ENCODE measurements at regions not wholly inside any gene's neighbourhood (a gene's known extent, or its start where the extent isn't known, plus 50 kb on each side); places are given as distances from the start of the nearest gene placed in this dataset.

DNA sequence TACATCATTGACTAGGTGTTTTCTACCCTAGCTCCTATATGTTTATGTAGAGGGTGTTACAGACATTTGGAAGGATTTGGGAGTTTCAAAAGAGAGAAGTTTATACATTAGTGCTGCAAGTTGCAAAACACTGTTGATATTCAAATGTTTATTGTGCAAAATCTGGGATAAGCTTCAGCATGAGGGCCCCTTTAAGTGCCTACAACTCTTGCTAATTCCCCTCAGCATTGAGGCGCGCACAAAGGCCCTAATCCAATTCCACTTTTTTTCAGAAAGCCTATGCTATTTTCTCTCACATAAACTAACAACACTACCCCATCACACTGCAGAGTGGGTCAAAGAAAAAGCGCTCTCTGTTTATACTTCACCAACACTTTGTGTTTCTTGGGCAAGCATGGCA lies 208.0 kb downstream of the NR2F2 start:
- no peak for DNase-seq (ENCODE audit: extremely low spot score)
- TF ChIP-seq ELF4 (IDR thresholded peaks at IDR 0.05) (no peak), LEF1 (IDR thresholded peaks at IDR 0.05; ENCODE audit: borderline replicate concordance) (no peak), SUZ12 (IDR thresholded peaks at IDR 0.05) (no peak), ZNF384 (IDR thresholded peaks at IDR 0.05) (no peak), FOXA1 (IDR thresholded peaks at IDR 0.05) (no peak), HDGF (IDR thresholded peaks at IDR 0.05; ENCODE audit: borderline replicate concordance) (no peak), FOXK2 (IDR thresholded peaks at IDR 0.05) (no peak), ARNT (IDR thresholded peaks at IDR 0.05) (no peak), NFRKB (IDR thresholded peaks at IDR 0.05) (no peak), FOXM1 (IDR thresholded peaks at IDR 0.05; ENCODE audit: borderline replicate concordance) (no peak), CTBP1 (IDR thresholded peaks at IDR 0.05; ENCODE audit: borderline replicate concordance) (no peak), L3MBTL2 (conservative IDR thresholded peaks at IDR 0.05) (no peak)
- POLR2A ChIA-PET: no interaction called here
- CTCF ChIA-PET: interaction anchor here (0.8 kb wide), 1 partner anchor 13 kb away, joined by 3 read pairs; no protein-coding TSS in a partner anchor

DNA sequence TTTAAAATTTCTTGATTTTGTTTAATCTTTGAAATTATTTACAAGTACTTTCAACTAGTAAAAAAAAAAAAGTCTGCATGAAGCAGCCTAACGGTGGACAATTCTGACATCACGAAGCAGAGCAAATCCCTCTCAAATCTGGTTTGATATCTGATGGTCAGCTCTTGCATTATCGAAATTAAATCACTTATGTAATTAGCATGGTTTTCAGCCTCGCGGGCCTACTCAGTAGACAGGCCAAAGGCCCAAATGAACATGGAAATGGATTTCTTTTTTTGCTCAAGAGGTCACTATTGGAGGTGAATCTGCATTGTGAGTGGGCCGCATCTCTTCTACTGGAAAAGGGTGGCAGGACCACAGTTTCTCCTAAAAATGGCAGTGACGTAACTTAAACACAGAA lies 209.8 kb downstream of the NR2F2 start:
- TF ChIP-seq, protein P1, sequence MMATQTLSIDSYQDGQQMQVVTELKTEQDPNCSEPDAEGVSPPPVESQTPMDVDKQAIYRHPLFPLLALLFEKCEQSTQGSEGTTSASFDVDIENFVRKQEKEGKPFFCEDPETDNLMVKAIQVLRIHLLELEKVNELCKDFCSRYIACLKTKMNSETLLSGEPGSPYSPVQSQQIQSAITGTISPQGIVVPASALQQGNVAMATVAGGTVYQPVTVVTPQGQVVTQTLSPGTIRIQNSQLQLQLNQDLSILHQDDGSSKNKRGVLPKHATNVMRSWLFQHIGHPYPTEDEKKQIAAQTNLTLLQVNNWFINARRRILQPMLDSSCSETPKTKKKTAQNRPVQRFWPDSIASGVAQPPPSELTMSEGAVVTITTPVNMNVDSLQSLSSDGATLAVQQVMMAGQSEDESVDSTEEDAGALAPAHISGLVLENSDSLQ (IDR thresholded peaks at IDR 0.05): no peak
- TF ChIP-seq SP1 (IDR thresholded peaks at IDR 0.05) (no peak), L3MBTL2 (conservative IDR thresholded peaks at IDR 0.05) (no peak), HDGF (IDR thresholded peaks at IDR 0.05; ENCODE audit: borderline replicate concordance) (no peak), LEF1 (IDR thresholded peaks at IDR 0.05; ENCODE audit: borderline replicate concordance) (no peak), ARNT (IDR thresholded peaks at IDR 0.05) (no peak), SUZ12 (IDR thresholded peaks at IDR 0.05) (no peak), NFRKB (IDR thresholded peaks at IDR 0.05) (no peak), FOXK2 (IDR thresholded peaks at IDR 0.05) (no peak), TARDBP (IDR thresholded peaks at IDR 0.05) (no peak), ELF4 (IDR thresholded peaks at IDR 0.05) (no peak), FOXM1 (IDR thresholded peaks at IDR 0.05; ENCODE audit: borderline replicate concordance) (no peak), CTBP1 (IDR thresholded peaks at IDR 0.05; ENCODE audit: borderline replicate concordance) (no peak), BHLHE40 (IDR thresholded peaks at IDR 0.05; ENCODE audit: borderline replicate concordance) (no peak), ZNF384 (IDR thresholded peaks at IDR 0.05) (no peak), FOXA1 (IDR thresholded peaks at IDR 0.05) (no peak)
- DNase-seq (ENCODE audit: extremely low spot score): no peak
- POLR2A ChIA-PET: no interaction called here
- CTCF ChIA-PET: no interaction called here

GRCh38 chr15:96542130-96542770 lies 211.8 kb downstream of the NR2F2 start:
- ChIA-PET POLR2A (no interaction called here), CTCF (interaction anchor here (0.6 to 1.3 kb wide), 3 partner anchors 12 to 1628 kb away, joined by 3 read pairs; no protein-coding TSS in a partner anchor)
- DNase-seq (ENCODE audit: extremely low spot score): no peak
- TF ChIP-seq ARNT (IDR thresholded peaks at IDR 0.05) (no peak), BHLHE40 (IDR thresholded peaks at IDR 0.05; ENCODE audit: borderline replicate concordance) (no peak), ZNF384 (IDR thresholded peaks at IDR 0.05) (no peak), TARDBP (IDR thresholded peaks at IDR 0.05) (no peak), SP1 (IDR thresholded peaks at IDR 0.05) (no peak), FOXA1 (IDR thresholded peaks at IDR 0.05) (no peak), NFRKB (IDR thresholded peaks at IDR 0.05) (no peak), LEF1 (IDR thresholded peaks at IDR 0.05; ENCODE audit: borderline replicate concordance) (no peak), FOXM1 (IDR thresholded peaks at IDR 0.05; ENCODE audit: borderline replicate concordance) (no peak), L3MBTL2 (conservative IDR thresholded peaks at IDR 0.05) (no peak), FOXK2 (IDR thresholded peaks at IDR 0.05) (no peak), HDGF (IDR thresholded peaks at IDR 0.05; ENCODE audit: borderline replicate concordance) (no peak), SUZ12 (IDR thresholded peaks at IDR 0.05) (no peak), CTBP1 (IDR thresholded peaks at IDR 0.05; ENCODE audit: borderline replicate concordance) (no peak), ELF4 (IDR thresholded peaks at IDR 0.05) (no peak)
- TF ChIP-seq, protein P1 (IDR thresholded peaks at IDR 0.05): no peak

- ChIA-PET CTCF (no interaction called here), POLR2A (no interaction called here)
- no peak for TF ChIP-seq NFRKB (IDR thresholded peaks at IDR 0.05)
- no peak for TF ChIP-seq BHLHE40 (IDR thresholded peaks at IDR 0.05; ENCODE audit: borderline replicate concordance)
- TF ChIP-seq TARDBP (IDR thresholded peaks at IDR 0.05): no peak
- TF ChIP-seq SUZ12 (IDR thresholded peaks at IDR 0.05): no peak
- DNase-seq (ENCODE audit: extremely low spot score): no peak
Observed at GRCh38 chr15:96544162-96544756, 213.8 kb downstream of the NR2F2 start.

DNA sequence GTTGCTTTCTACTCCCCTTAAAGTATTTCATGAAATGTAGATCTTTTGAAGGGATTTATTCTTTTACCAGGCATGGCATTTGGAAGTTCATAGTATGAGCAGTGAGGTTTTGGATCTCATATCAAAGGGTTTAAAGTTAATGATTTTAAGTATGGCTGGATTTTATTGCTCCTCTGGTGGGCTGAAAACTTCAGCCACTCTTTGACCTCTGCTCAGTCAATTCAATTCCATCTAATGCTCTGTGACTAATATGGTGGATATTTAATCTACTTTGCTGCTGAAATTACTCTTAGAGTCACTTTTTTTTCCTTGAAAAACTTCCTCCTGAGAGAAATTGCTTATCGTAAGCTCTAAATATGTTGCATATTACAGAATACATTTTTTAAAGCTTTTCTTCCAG lies 218.6 kb downstream of the NR2F2 start:
- POLR2A ChIA-PET: no interaction called here
- DNase-seq (ENCODE audit: extremely low spot score): no peak
- CTCF ChIA-PET: interaction anchor here (0.6 kb wide), 1 partner anchor 14 kb away, joined by 4 read pairs; no protein-coding TSS in a partner anchor
- no peak for TF ChIP-seq BHLHE40 (IDR thresholded peaks at IDR 0.05; ENCODE audit: borderline replicate concordance)
- TF ChIP-seq CTBP1 (IDR thresholded peaks at IDR 0.05; ENCODE audit: borderline replicate concordance): no peak
- no peak for TF ChIP-seq LEF1 (IDR thresholded peaks at IDR 0.05; ENCODE audit: borderline replicate concordance)
- TF ChIP-seq SP1 (IDR thresholded peaks at IDR 0.05): no peak
- no peak for TF ChIP-seq NFRKB (IDR thresholded peaks at IDR 0.05)
- no peak for TF ChIP-seq FOXA1 (IDR thresholded peaks at IDR 0.05)
- TF ChIP-seq, protein P1 (IDR thresholded peaks at IDR 0.05): no peak
- TF ChIP-seq SUZ12 (IDR thresholded peaks at IDR 0.05): no peak
- no peak for TF ChIP-seq ARNT (IDR thresholded peaks at IDR 0.05)
- no peak for TF ChIP-seq TARDBP (IDR thresholded peaks at IDR 0.05)
- no peak for TF ChIP-seq L3MBTL2 (conservative IDR thresholded peaks at IDR 0.05)
- no peak for TF ChIP-seq FOXK2 (IDR thresholded peaks at IDR 0.05)
- TF ChIP-seq FOXM1 (IDR thresholded peaks at IDR 0.05; ENCODE audit: borderline replicate concordance): no peak
- TF ChIP-seq ZNF384 (IDR thresholded peaks at IDR 0.05): no peak
- TF ChIP-seq HDGF (IDR thresholded peaks at IDR 0.05; ENCODE audit: borderline replicate concordance): no peak
- TF ChIP-seq ELF4 (IDR thresholded peaks at IDR 0.05): no peak

Data from HEK293T (cell line).